Kidney tubule cell (primary cell): ENCODE measurements at regions not wholly inside any gene's neighbourhood (a gene's known extent, or its start where the extent isn't known, plus 50 kb on each side); places are given as distances from the start of the nearest gene placed in this dataset.

Source experiments
- DNase-seq: peaks from one replicate; pipeline ENCODE4 v3.0.0-alpha.2; 2018; ENCODE audit warnings: low spot score

GRCh38 chr1:234716908-234717375 is 107.0 kb upstream of the IRF2BP2 start:
- peak; percentile 51 for DNase-seq

- no peak for DNase-seq
These were observed 105.5 kb upstream of the IRF2BP2 start for GRCh38 chr1:234715252-234716014.

- no peak for DNase-seq
These were observed 103.9 kb upstream of the IRF2BP2 start for GRCh38 chr1:234713859-234714258.

GRCh38 chr1:234713440-234713839 is 103.5 kb upstream of the IRF2BP2 start:
- no peak for DNase-seq

GRCh38 chr1:234712891-234713305 is 102.9 kb upstream of the IRF2BP2 start:
- DNase-seq, result no peak

GRCh38 chr1:234710936-234711724 is 101.2 kb upstream of the IRF2BP2 start:
- DNase-seq, result no peak

GRCh38 chr1:234710381-234710780 is 100.4 kb upstream of the IRF2BP2 start:
- DNase-seq, result no peak

- no peak for DNase-seq
These were observed 99.7 kb upstream of the IRF2BP2 start for GRCh38 chr1:234709473-234710228.

GRCh38 chr1:234708700-234709395 is 98.9 kb upstream of the IRF2BP2 start:
- peak; percentile 85 for DNase-seq

GRCh38 chr1:234707641-234708040 is 97.7 kb upstream of the IRF2BP2 start:
- peak; percentile 15 for DNase-seq

GRCh38 chr1:234706931-234707330 is 97.0 kb upstream of the IRF2BP2 start:
- DNase-seq, result no peak

GRCh38 chr1:234706199-234706598 is 96.2 kb upstream of the IRF2BP2 start:
- DNase-seq, result no peak

- no peak for DNase-seq
These were observed 95.6 kb upstream of the IRF2BP2 start for GRCh38 chr1:234705615-234706014.

- DNase-seq, result no peak
These were observed 94.3 kb upstream of the IRF2BP2 start for GRCh38 chr1:234704106-234704887.

- DNase-seq, result no peak
These were observed 92.5 kb upstream of the IRF2BP2 start for GRCh38 chr1:234702342-234703000.

- no peak for DNase-seq
These were observed 91.9 kb upstream of the IRF2BP2 start for GRCh38 chr1:234701737-234702341.

- DNase-seq, result peak; percentile 79
These were observed 90.1 kb upstream of the IRF2BP2 start for GRCh38 chr1:234699795-234700665.

- no peak for DNase-seq
These were observed 88.7 kb upstream of the IRF2BP2 start for GRCh38 chr1:234698686-234699085.

- DNase-seq, result no peak
These were observed 87.8 kb upstream of the IRF2BP2 start for GRCh38 chr1:234697741-234698140.
